ENCODE measurements at regions not wholly inside any gene's neighbourhood (a gene's known extent, or its start where the extent isn't known, plus 50 kb on each side); places are given as distances from the start of the nearest gene placed in this dataset.

GRCh38 chr5:159698322-159698721 lies 218.0 kb upstream of the ADRA1B start:
- H3K36me3 Mint-ChIP-seq (ENCODE audit: insufficient read depth), result no peaks in the 10 kb centered on the region

GRCh38 chr5:159700016-159700415 lies 216.3 kb upstream of the ADRA1B start:
- H3K4me3 Mint-ChIP-seq (ENCODE audit: low read depth), result no peak overlapping the region
- H3K36me3 Mint-ChIP-seq (ENCODE audit: insufficient read depth), result no peaks in the 10 kb centered on the region
- H3K4me1 Mint-ChIP-seq (ENCODE audit: low read depth), result no peaks in the 10 kb centered on the region
- TF ChIP-seq CTCF (IDR thresholded peaks at IDR 0.05; ENCODE audit: unreplicated experiment), result no peak
- H3K27ac Mint-ChIP-seq, result no peak overlapping the region
- no peak for DNase-seq (ENCODE audit: low spot score, unreplicated experiment)
- H3K27me3 Mint-ChIP-seq, result peaks cover 3% of the 10 kb centered on the region
- H3K9me3 Mint-ChIP-seq (ENCODE audit: low read depth), result no peaks in the 10 kb centered on the region

More at GRCh38 chr5:159698322-159698721, 218.0 kb upstream of the ADRA1B start:
- H3K4me3 Mint-ChIP-seq (ENCODE audit: low read depth), result no peak overlapping the region
- H3K9me3 Mint-ChIP-seq (ENCODE audit: low read depth), result peaks cover 8% of the 10 kb centered on the region
- DNase-seq (ENCODE audit: low spot score, unreplicated experiment), result no peak
- H3K4me1 Mint-ChIP-seq (ENCODE audit: low read depth), result no peaks in the 10 kb centered on the region
- no peak overlapping the region for H3K27ac Mint-ChIP-seq
- peaks cover under 1% of the 10 kb centered on the region for H3K27me3 Mint-ChIP-seq
- TF ChIP-seq CTCF (IDR thresholded peaks at IDR 0.05; ENCODE audit: unreplicated experiment), result no peak

- Mint-ChIP-seq H3K9me3 (ENCODE audit: low read depth) (peaks cover 4% of the 10 kb centered on the region), H3K36me3 (ENCODE audit: insufficient read depth) (no peaks in the 10 kb centered on the region), H3K27ac (no peak overlapping the region), H3K27me3 (peaks cover 3% of the 10 kb centered on the region), H3K4me1 (ENCODE audit: low read depth) (no peaks in the 10 kb centered on the region), H3K4me3 (ENCODE audit: low read depth) (no peak overlapping the region)
- DNase-seq (ENCODE audit: low spot score, unreplicated experiment), result no peak
- no peak for TF ChIP-seq CTCF (IDR thresholded peaks at IDR 0.05; ENCODE audit: unreplicated experiment)
These were observed 214.0 kb upstream of the ADRA1B start for GRCh38 chr5:159702301-159702700.

- no peak for DNase-seq (ENCODE audit: low spot score, unreplicated experiment)
- peaks cover 9% of the 10 kb centered on the region for H3K9me3 Mint-ChIP-seq (ENCODE audit: low read depth)
- peaks cover 1% of the 10 kb centered on the region for H3K36me3 Mint-ChIP-seq (ENCODE audit: insufficient read depth)
- no peaks in the 10 kb centered on the region for H3K4me1 Mint-ChIP-seq (ENCODE audit: low read depth)
- H3K27ac Mint-ChIP-seq, result no peak overlapping the region
- TF ChIP-seq CTCF (IDR thresholded peaks at IDR 0.05; ENCODE audit: unreplicated experiment), result no peak
- no peak overlapping the region for H3K4me3 Mint-ChIP-seq (ENCODE audit: low read depth)
- H3K27me3 Mint-ChIP-seq, result peaks cover 3% of the 10 kb centered on the region
These were observed 213.5 kb upstream of the ADRA1B start for GRCh38 chr5:159702826-159703225.

GRCh38 chr5:159704160-159704559 lies 212.1 kb upstream of the ADRA1B start:
- H3K36me3 Mint-ChIP-seq (ENCODE audit: insufficient read depth), result peaks cover 1% of the 10 kb centered on the region
- no peak for TF ChIP-seq CTCF (IDR thresholded peaks at IDR 0.05; ENCODE audit: unreplicated experiment)
- no peaks in the 10 kb centered on the region for H3K4me1 Mint-ChIP-seq (ENCODE audit: low read depth)
- no peak overlapping the region for H3K4me3 Mint-ChIP-seq (ENCODE audit: low read depth)
- no peak overlapping the region for H3K27ac Mint-ChIP-seq
- H3K27me3 Mint-ChIP-seq, result peaks cover 3% of the 10 kb centered on the region
- no peak for DNase-seq (ENCODE audit: low spot score, unreplicated experiment)
- peaks cover 13% of the 10 kb centered on the region for H3K9me3 Mint-ChIP-seq (ENCODE audit: low read depth)
